Right renal pelvis (tissue), 4 donors: ENCODE measurements at regions not wholly inside any gene's neighbourhood (a gene's known extent, or its start where the extent isn't known, plus 50 kb on each side); places are given as distances from the start of the nearest gene placed in this dataset.

ENCODE experiments used
- DNase-seq, 4 donors: peaks; one replicate each; pipeline ENCODE4 v3.0.0-alpha.2; 2013; ENCODE audit warnings: low read depth in 4 of 4, low spot score in 3 of 4, missing footprints in 1 of 4

GRCh38 chr6:170101281-170102035 lies 189.4 kb downstream of the DLL1 start:
- no peak for DNase-seq

DNA sequence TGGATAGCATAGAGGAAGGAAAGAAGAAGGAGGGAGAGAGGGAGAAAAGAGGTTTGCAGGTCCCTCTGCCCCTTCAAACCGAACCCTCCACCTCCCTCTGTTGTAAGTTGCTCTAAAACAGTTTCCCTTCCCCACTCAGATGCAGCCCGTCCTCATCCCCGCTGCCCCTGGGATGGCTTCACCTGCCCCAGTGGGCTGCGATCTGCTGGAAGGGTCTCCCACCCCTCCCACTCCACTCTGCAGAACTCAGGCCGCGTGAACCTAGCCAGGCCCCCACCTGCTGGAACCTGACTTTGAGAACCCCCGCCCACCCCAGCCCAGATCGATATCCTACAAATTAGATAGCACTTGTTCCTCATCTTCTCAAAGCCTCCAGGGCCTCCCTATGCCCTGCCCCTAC lies 190.8 kb downstream of the DLL1 start:
- DNase-seq, result no peak

DNA sequence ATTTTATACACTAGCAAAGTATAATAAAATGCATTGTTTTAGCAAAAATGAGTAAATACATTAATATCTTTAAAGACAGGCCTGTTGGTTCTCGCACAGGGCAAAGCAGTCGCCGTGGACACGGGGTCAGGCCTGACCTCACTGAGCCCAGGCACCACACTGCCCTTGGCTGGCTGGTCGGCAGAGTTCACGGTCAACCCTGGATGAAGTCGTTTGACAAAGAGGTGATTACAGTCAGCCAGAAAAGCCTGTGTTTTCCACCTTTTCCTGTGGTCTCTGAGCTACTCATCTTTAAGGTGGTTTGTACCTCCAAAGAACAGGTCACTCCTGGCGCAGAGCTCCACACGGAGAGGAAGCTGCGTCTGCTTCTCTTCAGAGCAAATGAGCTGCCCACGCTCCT lies 191.5 kb downstream of the DLL1 start:
- DNase-seq, result no peak

GRCh38 chr6:170098428-170099170 lies 192.3 kb downstream of the DLL1 start:
- no peak for DNase-seq

- no peak for DNase-seq
Observed at GRCh38 chr6:170097505-170098427, 193.1 kb downstream of the DLL1 start.

DNA sequence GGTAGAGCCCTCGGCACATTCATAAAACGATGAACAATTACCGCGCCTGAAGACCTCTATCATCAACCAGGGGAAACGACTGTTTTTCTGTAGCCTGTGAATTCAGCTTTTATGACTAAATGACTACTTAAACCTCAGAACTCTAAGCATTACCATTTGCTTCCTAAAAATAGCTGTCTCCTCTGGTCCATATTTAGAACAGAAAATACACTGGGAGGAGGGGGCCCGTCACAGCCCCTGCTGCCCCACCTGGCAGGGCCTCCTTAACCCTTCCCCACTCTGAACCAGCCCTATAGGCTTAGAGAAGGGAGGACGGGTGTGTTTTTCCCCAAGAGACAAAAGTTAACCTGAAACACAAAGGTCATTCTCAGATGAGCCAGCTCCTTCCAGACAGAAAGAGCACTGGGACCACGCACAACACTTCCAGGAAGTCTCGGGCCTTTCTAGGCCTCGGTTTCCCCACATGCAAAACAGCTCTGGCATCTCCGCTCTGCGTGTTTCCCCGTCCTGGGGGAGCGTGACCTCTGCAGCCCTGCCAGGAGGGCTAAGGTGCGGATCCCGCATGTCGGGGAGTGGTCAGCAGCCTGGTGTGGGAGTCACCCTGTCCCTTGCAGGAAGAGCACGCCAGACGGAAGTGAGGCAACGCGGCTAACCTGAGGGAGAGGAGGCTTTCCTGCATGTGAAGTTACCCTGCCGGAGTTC lies 193.9 kb downstream of the DLL1 start:
- DNase-seq, result no peak

DNA sequence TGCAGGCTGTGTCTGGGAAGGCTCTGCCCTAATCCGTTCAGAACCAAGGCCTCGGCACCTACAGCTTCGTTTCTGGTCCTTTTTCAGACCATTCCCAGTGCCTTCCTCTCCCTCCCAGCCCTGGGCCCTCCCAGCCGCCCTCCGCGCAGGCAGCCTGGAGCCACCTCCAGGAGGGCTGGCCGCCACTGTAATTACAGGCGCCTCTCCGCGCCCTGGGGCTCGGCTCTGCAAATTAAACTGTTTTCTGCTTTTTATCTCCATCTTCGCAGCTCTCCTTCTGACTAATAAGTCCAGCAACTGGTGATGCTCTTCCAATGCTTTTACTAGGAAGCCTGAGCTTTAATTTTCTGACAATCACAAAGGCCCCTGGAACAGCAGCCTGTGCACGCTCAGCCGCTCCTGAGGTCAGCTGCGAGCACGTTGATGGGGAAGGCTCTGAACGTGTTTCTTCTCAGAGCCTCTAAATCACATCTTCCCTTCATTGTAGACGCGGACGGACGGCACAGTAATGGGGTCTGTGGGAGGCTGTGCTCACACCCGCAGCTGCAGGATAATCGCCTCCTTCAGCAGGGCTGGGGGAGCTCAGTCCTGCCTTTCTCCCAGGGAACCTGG lies 194.6 kb downstream of the DLL1 start:
- DNase-seq, result no peak

DNA sequence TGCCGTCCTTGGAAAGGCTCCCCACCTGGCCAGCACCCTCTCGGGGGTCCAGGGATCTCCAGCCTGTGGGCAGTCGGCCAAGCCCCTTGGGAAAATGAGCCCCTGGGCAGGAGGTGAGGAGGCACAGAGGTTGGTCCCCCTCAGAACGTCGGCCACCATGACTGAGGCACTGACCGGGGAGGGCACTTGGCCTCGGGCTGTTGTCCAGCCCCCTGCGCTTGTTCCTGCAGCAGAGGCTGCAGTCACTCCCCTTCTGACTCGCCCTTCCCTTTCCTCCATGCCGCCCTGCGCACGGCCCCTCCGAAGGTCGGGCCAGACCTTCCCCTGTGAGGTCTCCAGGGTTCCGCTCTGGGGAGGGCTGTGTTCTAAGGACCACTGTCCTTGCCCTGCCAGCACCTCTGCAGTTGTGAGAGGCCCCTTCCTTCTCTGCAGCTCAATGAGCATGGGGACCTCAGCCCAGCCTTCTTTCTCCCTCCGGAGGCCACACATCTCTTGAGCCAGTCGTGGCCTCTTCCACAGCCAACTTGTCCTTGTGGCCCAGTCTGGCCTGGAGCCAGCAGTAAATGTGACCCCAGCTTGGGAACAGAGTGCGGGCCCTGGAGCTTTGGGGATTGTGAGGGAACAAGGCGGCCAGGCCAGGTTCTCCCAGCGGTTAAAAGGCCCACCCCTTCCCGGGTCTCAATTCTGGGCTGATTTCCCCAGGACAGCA lies 195.5 kb downstream of the DLL1 start:
- DNase-seq, result no peak

GRCh38 chr6:170094686-170095272 lies 196.1 kb downstream of the DLL1 start:
- DNase-seq, result no peak

GRCh38 chr6:170093658-170094596 lies 197.0 kb downstream of the DLL1 start:
- no peak for DNase-seq

DNA sequence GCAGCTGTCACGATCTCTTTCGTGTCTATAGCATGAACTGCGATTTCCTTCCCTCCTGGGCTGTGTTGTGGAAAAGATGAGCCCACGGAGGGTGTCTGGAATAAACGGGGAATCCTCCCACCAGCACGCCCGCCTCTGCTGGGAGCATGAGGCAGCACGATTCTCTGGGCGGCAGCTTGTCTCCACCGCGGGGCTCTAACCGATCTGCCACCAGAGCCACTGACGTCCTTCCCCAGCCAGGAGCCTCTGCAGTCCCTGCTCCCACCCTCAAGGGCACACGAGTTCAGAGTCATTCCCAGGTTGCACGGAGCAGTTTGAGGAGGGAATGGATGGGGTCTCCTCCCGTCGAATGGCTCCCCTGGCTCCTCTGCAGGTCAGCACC lies 197.6 kb downstream of the DLL1 start:
- no peak for DNase-seq

DNA sequence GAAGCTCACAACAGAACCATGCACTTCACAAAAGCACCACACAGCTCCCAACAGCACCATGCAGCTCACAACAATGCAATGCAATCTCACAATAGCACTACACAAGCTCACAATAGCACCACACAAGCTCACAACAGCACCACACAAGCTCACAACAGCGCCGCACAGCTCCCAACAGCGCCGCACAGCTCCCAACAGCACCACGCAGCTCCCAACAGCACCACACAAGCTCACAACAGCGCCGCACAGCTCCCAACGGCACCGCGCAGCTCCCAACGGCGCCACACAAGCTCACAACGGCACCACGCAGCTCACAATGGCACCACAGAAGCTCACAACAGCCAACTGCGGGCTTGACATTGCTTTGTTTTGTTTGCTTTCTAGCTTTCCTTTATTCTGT lies 198.1 kb downstream of the DLL1 start:
- DNase-seq, result no peak

DNA sequence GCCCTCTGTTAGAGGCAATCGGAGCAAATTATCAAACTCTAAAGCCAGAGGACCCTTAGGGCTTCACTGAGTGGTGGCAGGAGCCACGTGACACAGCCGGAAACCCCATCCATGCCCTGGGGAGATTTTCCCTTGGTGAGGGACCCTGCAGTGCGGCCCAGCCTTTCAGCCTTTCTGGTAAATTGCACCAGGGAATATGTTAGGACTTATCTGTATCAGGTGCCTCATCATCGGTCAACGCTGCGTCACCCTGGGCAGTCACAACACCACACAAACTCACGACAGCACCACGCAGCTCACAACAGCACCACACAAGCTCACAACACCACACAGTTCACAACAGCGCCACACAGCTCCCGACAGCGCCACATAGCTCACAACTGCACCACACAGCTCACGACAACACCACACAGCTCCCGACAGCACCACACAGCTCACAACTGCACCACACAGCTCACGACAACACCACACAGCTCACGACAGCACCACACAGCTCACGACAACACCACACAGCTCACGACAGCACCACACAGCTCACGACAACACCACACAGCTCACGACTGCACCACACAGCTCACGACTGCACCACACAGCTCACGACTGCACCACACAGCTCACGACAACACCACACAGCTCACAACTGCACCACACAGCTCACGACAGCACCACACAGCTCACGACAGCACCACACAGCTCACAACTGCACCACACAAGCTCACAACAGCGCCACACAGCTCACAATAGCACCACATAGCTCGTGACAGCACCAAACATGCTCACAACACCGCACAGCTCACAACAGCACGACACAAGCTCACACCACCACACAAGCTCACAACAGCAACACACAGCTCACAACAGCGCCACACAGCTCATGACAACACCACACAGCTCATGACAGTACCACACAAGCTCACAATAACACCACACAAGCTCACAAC lies 199.0 kb downstream of the DLL1 start:
- DNase-seq, result no peak

- no peak for DNase-seq
Observed at GRCh38 chr6:170091000-170091638, 199.8 kb downstream of the DLL1 start.

GRCh38 chr6:170090561-170090960 lies 200.3 kb downstream of the DLL1 start:
- no peak for DNase-seq

DNA sequence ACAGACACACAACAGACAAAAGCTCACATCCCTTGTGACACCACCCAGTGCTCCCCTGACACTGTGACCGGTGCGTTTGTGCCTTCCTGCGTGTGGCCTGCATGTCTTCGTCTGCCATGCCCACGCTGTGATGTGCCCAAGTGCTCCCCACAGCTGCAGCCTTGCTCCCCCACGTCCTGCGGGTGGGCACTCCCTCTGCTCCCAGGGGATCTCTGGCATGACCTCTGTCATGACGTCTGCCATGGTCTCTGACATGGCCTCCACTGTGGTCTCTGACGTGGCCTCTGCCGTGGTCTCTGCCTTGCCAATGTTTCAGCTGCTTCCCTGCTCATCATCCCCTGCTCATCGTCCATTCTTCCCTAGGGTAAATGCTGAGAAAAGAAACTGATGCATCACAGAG lies 200.9 kb downstream of the DLL1 start:
- no peak for DNase-seq

DNA sequence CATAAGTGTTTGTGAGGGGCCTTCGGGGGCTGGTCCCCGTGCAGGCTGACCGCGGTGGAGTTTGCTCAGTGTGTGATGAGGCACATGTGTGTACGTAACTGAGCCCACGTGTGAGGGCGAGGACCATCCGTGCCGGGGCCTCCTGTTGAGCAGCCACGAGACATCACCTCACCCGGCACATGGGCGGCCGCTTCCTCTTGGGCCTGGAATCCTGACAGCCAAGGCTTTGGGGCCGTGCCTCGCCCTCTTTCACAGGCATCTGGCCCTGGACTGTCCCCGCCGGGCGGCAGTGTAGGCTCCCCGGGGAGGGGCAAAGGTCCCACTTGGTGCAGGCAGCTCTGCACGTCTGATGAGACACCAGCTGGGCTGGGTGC lies 202.3 kb downstream of the DLL1 start:
- DNase-seq, result no peak
